ENCODE measurements at regions not wholly inside any gene's neighbourhood (a gene's known extent, or its start where the extent isn't known, plus 50 kb on each side); places are given as distances from the start of the nearest gene placed in this dataset.

- Histone ChIP-seq H3K4me3 (ENCODE audit: low read length) (no peak overlapping the region), H3K36me3 (ENCODE audit: control insufficient read depth, insufficient read depth, low read length, severe bottlenecking) (no peaks in the 10 kb centered on the region), H3K4me1 (ENCODE audit: control insufficient read depth, insufficient read depth, low read length) (no peaks in the 10 kb centered on the region), H3K9ac (ENCODE audit: low read length) (no peak overlapping the region), H3K27me3 (replicated peaks; ENCODE audit: control insufficient read depth, insufficient read depth, low read length) (no peaks in the 10 kb centered on the region), H3K9me3 (ENCODE audit: control insufficient read depth, low read length) (peaks cover 19% of the 10 kb centered on the region)
- DNase-seq (ENCODE audit: low read depth), result no peak
These were observed 185.5 kb downstream of the TEX13C start for GRCh38 chrX:125505207-125505606.

GRCh38 chrX:125507119-125507518 lies 187.4 kb downstream of the TEX13C start:
- Histone ChIP-seq H3K27me3 (replicated peaks; ENCODE audit: control insufficient read depth, insufficient read depth, low read length) (no peaks in the 10 kb centered on the region), H3K4me1 (ENCODE audit: control insufficient read depth, insufficient read depth, low read length) (no peaks in the 10 kb centered on the region), H3K36me3 (ENCODE audit: control insufficient read depth, insufficient read depth, low read length, severe bottlenecking) (no peaks in the 10 kb centered on the region), H3K9me3 (ENCODE audit: control insufficient read depth, low read length) (peaks cover 12% of the 10 kb centered on the region), H3K9ac (ENCODE audit: low read length) (no peak overlapping the region), H3K4me3 (ENCODE audit: low read length) (no peak overlapping the region)
- no peak for DNase-seq (ENCODE audit: low read depth)

GRCh38 chrX:125520029-125520428 lies 200.4 kb downstream of the TEX13C start:
- Histone ChIP-seq H3K27me3 (replicated peaks; ENCODE audit: control insufficient read depth, insufficient read depth, low read length) (no peaks in the 10 kb centered on the region), H3K4me3 (ENCODE audit: low read length) (no peak overlapping the region), H3K4me1 (ENCODE audit: control insufficient read depth, insufficient read depth, low read length) (no peaks in the 10 kb centered on the region), H3K9ac (ENCODE audit: low read length) (no peak overlapping the region), H3K9me3 (ENCODE audit: control insufficient read depth, low read length) (no peaks in the 10 kb centered on the region), H3K36me3 (ENCODE audit: control insufficient read depth, insufficient read depth, low read length, severe bottlenecking) (no peaks in the 10 kb centered on the region)
- DNase-seq (ENCODE audit: low read depth), result no peak

GRCh38 chrX:125522752-125523151 lies 203.1 kb downstream of the TEX13C start:
- no peaks in the 10 kb centered on the region for H3K27me3 ChIP-seq (replicated peaks; ENCODE audit: control insufficient read depth, insufficient read depth, low read length)
- H3K9me3 ChIP-seq (ENCODE audit: control insufficient read depth, low read length), result peaks cover 8% of the 10 kb centered on the region
- no peak overlapping the region for H3K9ac ChIP-seq (ENCODE audit: low read length)
- H3K4me3 ChIP-seq (ENCODE audit: low read length), result no peak overlapping the region
- no peak for DNase-seq (ENCODE audit: low read depth)
- H3K36me3 ChIP-seq (ENCODE audit: control insufficient read depth, insufficient read depth, low read length, severe bottlenecking), result no peaks in the 10 kb centered on the region
- no peaks in the 10 kb centered on the region for H3K4me1 ChIP-seq (ENCODE audit: control insufficient read depth, insufficient read depth, low read length)

- no peaks in the 10 kb centered on the region for H3K4me1 ChIP-seq (ENCODE audit: control insufficient read depth, insufficient read depth, low read length)
- H3K9me3 ChIP-seq (ENCODE audit: control insufficient read depth, low read length), result no peaks in the 10 kb centered on the region
- H3K4me3 ChIP-seq (ENCODE audit: low read length), result no peak overlapping the region
- DNase-seq (ENCODE audit: low read depth), result no peak
- H3K27me3 ChIP-seq (replicated peaks; ENCODE audit: control insufficient read depth, insufficient read depth, low read length), result no peaks in the 10 kb centered on the region
- H3K36me3 ChIP-seq (ENCODE audit: control insufficient read depth, insufficient read depth, low read length, severe bottlenecking), result no peaks in the 10 kb centered on the region
- no peak overlapping the region for H3K9ac ChIP-seq (ENCODE audit: low read length)
These were observed 212.9 kb downstream of the TEX13C start for GRCh38 chrX:125532411-125533089.

- no peak overlapping the region for H3K9ac ChIP-seq (ENCODE audit: low read length)
- no peak overlapping the region for H3K4me3 ChIP-seq (ENCODE audit: low read length)
- no peaks in the 10 kb centered on the region for H3K4me1 ChIP-seq (ENCODE audit: control insufficient read depth, insufficient read depth, low read length)
- DNase-seq (ENCODE audit: low read depth), result no peak
- H3K36me3 ChIP-seq (ENCODE audit: control insufficient read depth, insufficient read depth, low read length, severe bottlenecking), result no peaks in the 10 kb centered on the region
- H3K27me3 ChIP-seq (replicated peaks; ENCODE audit: control insufficient read depth, insufficient read depth, low read length), result no peaks in the 10 kb centered on the region
- no peaks in the 10 kb centered on the region for H3K9me3 ChIP-seq (ENCODE audit: control insufficient read depth, low read length)
These were observed 213.7 kb downstream of the TEX13C start for GRCh38 chrX:125533352-125533751.

GRCh38 chrX:125544031-125544660 lies 224.5 kb downstream of the TEX13C start:
- no peak overlapping the region for H3K9ac ChIP-seq (ENCODE audit: low read length)
- no peaks in the 10 kb centered on the region for H3K36me3 ChIP-seq (ENCODE audit: control insufficient read depth, insufficient read depth, low read length, severe bottlenecking)
- H3K9me3 ChIP-seq (ENCODE audit: control insufficient read depth, low read length), result no peaks in the 10 kb centered on the region
- no peak for DNase-seq (ENCODE audit: low read depth)
- H3K4me1 ChIP-seq (ENCODE audit: control insufficient read depth, insufficient read depth, low read length), result no peaks in the 10 kb centered on the region
- H3K4me3 ChIP-seq (ENCODE audit: low read length), result no peak overlapping the region
- no peaks in the 10 kb centered on the region for H3K27me3 ChIP-seq (replicated peaks; ENCODE audit: control insufficient read depth, insufficient read depth, low read length)

GRCh38 chrX:125544856-125545255 lies 225.2 kb downstream of the TEX13C start:
- no peaks in the 10 kb centered on the region for H3K27me3 ChIP-seq (replicated peaks; ENCODE audit: control insufficient read depth, insufficient read depth, low read length)
- DNase-seq (ENCODE audit: low read depth), result no peak
- no peaks in the 10 kb centered on the region for H3K9me3 ChIP-seq (ENCODE audit: control insufficient read depth, low read length)
- no peak overlapping the region for H3K4me3 ChIP-seq (ENCODE audit: low read length)
- no peak overlapping the region for H3K9ac ChIP-seq (ENCODE audit: low read length)
- H3K4me1 ChIP-seq (ENCODE audit: control insufficient read depth, insufficient read depth, low read length), result no peaks in the 10 kb centered on the region
- no peaks in the 10 kb centered on the region for H3K36me3 ChIP-seq (ENCODE audit: control insufficient read depth, insufficient read depth, low read length, severe bottlenecking)

- H3K36me3 ChIP-seq (ENCODE audit: control insufficient read depth, insufficient read depth, low read length, severe bottlenecking), result no peaks in the 10 kb centered on the region
- H3K9ac ChIP-seq (ENCODE audit: low read length), result no peak overlapping the region
- H3K27me3 ChIP-seq (replicated peaks; ENCODE audit: control insufficient read depth, insufficient read depth, low read length), result no peaks in the 10 kb centered on the region
- H3K4me3 ChIP-seq (ENCODE audit: low read length), result no peak overlapping the region
- DNase-seq (ENCODE audit: low read depth), result no peak
- no peaks in the 10 kb centered on the region for H3K4me1 ChIP-seq (ENCODE audit: control insufficient read depth, insufficient read depth, low read length)
- no peaks in the 10 kb centered on the region for H3K9me3 ChIP-seq (ENCODE audit: control insufficient read depth, low read length)
These were observed 257.8 kb downstream of the TEX13C start for GRCh38 chrX:125577479-125577878.

- no peak for DNase-seq (ENCODE audit: low read depth)
- Histone ChIP-seq H3K9me3 (ENCODE audit: control insufficient read depth, low read length) (no peaks in the 10 kb centered on the region), H3K27me3 (replicated peaks; ENCODE audit: control insufficient read depth, insufficient read depth, low read length) (no peaks in the 10 kb centered on the region), H3K36me3 (ENCODE audit: control insufficient read depth, insufficient read depth, low read length, severe bottlenecking) (no peaks in the 10 kb centered on the region), H3K4me1 (ENCODE audit: control insufficient read depth, insufficient read depth, low read length) (no peaks in the 10 kb centered on the region), H3K9ac (ENCODE audit: low read length) (no peak overlapping the region), H3K4me3 (ENCODE audit: low read length) (no peak overlapping the region)
These were observed 284.8 kb downstream of the TEX13C start for GRCh38 chrX:125604448-125604847.

GRCh38 chrX:125605145-125605544 lies 285.5 kb downstream of the TEX13C start:
- no peaks in the 10 kb centered on the region for H3K4me1 ChIP-seq (ENCODE audit: control insufficient read depth, insufficient read depth, low read length)
- H3K36me3 ChIP-seq (ENCODE audit: control insufficient read depth, insufficient read depth, low read length, severe bottlenecking), result no peaks in the 10 kb centered on the region
- H3K9ac ChIP-seq (ENCODE audit: low read length), result no peak overlapping the region
- no peak for DNase-seq (ENCODE audit: low read depth)
- H3K4me3 ChIP-seq (ENCODE audit: low read length), result no peak overlapping the region
- no peaks in the 10 kb centered on the region for H3K9me3 ChIP-seq (ENCODE audit: control insufficient read depth, low read length)
- H3K27me3 ChIP-seq (replicated peaks; ENCODE audit: control insufficient read depth, insufficient read depth, low read length), result no peaks in the 10 kb centered on the region

Data from adipocyte (in vitro differentiated cells).